Right lung (tissue), 2 donors: ENCODE measurements at regions not wholly inside any gene's neighbourhood (a gene's known extent, or its start where the extent isn't known, plus 50 kb on each side); places are given as distances from the start of the nearest gene placed in this dataset.

ENCODE experiments used
- DNase-seq, 2 donors: peaks; one replicate each; pipeline ENCODE4 v3.0.0-alpha.2; 2013

DNA sequence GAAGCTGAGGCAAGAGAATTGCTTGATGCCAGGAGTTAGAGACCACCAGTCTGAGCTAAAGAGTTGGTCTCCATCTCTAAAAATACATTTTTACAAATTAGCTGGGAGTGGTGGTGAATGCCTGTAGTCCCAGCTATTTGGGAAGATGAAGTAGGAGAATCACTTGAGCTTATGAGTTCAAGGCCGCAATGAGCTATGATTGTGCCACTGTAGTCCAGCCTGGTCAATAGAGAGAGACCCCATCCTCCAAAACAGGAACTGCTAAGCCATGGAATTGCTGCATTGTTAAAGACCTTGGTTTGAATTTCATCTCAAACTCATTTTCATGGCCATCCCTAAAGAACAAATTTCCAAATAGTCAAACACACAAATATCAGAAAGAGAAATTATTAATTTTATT lies 113.9 kb upstream of the AGTR1 start:
- DNase-seq, result no peak

GRCh38 chr3:148584438-148584837 lies 113.3 kb upstream of the AGTR1 start:
- no peak for DNase-seq

DNA sequence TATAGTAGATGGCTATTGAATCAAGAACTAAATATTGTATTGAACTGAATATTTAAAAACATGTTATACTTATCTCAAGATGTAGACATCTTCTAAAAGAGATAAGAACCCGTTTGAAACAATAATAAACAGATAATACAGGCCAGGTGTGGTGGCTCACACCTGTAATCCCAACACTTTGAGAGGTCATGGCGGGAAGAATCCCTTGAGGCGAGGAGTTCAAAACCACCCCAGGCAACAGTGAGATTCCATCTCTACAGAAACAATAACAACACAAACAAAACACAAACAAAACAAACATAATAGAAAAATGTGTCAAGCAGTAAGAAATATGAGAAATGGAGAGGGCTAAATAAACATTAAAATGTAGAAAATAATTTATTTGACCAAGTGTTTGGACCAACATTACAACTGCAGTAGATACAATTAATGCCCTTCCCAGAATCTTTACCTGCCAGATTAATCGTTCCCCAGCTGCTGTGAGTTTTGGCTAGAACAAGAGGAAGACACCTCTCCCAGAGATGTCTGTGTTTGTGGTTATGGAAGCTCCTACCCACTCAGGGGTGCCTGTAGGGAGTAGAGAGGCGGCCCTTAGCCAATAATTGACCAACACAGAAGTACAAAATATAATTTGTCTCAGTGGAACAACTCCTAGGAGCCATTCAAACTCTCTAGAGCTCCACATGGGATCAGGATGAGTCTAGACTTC lies 111.9 kb upstream of the AGTR1 start:
- no peak for DNase-seq

GRCh38 chr3:148588291-148588690 lies 109.4 kb upstream of the AGTR1 start:
- DNase-seq, result no peak

DNA sequence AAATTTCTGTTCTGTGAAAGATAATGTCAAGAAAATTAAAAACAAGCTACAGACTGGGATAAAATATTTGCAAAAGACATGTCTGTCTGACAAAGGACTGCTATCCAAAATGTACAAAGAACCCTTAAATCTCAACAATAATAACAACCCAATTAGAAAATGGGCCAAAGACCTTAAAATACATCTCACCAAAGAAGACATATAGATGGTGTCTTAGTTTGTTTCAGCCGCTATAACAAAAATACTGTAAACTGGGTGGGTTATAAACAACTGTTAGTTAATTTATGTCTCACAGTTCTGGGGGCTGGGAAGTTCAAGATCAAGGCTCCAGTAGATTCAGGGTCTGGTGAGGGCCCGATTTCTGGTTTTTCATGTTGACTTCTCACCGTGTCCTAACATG lies 106.2 kb upstream of the AGTR1 start:
- DNase-seq, result no peak

GRCh38 chr3:148598619-148599018 lies 99.1 kb upstream of the AGTR1 start:
- DNase-seq, result no peak

DNA sequence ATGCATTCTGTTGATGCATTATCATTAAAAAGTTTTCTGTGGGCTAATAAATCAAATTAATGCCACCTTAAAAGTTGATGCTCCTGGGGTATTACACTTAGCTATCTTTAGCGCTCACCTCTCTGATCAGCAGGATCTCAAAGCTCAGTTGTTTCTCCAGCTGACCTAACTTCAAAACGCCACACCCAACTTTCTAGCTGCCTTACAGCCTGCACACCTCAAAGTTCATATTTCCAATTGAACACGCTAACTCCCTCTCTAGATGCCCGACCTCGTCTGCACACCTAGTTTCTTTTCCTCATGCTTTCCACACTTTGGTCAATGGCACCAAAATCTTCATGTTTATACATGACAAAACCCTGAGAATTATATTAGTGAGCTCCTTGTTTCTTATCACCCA lies 98.2 kb upstream of the AGTR1 start:
- no peak for DNase-seq

GRCh38 chr3:148600440-148600839 lies 97.3 kb upstream of the AGTR1 start:
- no peak for DNase-seq

DNA sequence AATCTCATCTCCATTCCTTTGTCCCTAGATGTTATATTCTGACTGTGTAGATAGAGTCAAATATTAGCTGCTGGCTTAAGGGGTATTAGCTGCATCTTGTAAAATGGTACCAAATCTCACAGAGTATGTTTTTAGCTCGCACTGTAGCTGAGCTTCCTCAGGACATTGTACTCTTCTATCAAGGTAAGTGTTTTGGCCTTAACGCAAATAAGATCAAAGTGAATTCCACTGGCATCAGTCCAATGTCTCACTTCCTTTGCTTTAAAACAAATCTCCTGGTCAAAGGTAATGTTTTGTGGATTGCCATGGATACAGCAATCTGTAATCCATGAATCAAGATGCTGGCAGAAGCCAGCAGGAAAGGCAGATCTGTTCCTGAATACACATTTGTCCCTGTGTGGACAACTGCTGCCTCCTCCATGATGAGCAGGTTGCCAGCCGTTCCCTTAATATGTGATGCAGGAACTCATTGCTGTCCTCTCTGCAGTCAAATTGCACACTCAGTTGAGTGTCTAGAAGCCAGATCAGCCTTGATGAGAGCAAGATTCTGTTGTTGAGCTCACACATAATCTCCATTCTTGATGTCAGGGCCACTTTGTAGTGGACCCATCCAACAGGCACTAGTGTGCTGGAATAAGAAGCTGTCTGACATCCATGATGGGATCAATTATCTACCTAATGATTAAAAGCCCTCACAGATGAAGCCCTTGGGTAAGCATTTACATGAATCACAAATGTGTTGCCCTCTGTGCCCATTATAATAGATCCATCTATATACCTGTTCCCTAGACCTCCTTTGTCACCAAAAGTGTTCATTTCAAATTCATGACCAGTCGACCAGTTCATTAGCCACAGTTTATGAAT lies 96.6 kb upstream of the AGTR1 start:
- no peak for DNase-seq

DNA sequence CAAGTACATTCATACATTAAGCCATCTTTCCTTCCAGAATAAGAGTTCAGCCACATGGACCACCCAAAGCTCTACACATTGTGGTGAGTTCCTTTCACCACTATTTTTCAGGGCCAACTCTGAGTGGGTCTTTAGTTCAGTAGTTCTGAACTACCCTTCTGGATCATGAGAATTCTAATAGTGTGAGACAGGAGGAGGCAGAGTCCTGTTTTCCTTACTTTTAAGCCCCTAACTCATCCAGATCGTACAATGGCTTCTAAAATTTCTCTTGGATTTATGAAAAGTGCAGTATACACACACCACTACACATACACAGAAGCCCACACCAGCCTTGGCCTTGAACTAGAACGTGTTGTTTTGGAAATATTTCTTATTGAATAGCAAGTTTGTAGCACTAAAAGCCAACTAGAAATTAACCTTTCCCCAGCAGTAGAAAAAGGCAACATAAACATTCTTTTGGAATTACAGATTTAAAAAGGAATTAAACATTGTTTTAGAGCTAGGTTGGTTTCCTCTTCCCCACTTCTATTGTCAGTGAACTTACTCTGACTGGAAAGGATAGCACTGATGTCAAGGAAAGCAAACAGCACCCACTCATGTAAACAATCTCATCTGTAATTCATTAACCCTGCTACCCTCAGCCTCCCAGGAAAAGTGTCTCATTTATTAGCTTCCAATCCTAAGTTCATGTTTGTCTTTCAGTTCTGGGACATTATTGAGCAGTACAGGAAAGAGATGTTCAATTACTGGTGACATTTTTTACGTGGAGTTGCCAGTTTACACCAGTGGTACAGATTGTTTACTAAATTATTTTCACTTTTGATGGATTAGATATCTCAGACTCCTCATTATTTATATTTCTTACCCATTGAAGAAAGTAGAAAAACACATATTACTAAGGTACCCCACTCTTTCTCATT lies 95.7 kb upstream of the AGTR1 start:
- DNase-seq, result no peak

GRCh38 chr3:148604270-148605085 lies 93.2 kb upstream of the AGTR1 start:
- DNase-seq, result no peak

GRCh38 chr3:148605521-148605920 lies 92.2 kb upstream of the AGTR1 start:
- no peak for DNase-seq

DNA sequence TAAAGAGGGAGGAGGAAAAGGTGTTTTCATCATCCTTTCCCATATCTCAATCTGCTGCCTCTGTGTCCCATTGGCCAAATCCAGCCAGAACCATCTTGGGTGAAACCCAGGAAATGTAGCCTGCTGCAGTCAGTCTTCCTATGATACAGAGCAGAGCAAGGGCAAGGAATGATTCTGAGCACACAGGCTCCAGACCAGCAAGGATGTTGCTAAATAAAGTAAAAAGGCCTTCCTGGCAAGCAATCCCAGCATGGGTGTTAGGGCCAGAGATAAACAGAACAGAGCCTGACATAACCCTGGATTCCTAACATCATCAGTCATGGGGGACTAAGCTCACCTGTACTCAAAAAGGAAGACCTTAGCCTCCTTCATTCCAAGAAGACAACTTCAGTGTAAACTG lies 90.7 kb upstream of the AGTR1 start:
- DNase-seq, result no peak

GRCh38 chr3:148607491-148607890 lies 90.2 kb upstream of the AGTR1 start:
- DNase-seq, result peak in 1 of 2 donors; percentile 23

DNA sequence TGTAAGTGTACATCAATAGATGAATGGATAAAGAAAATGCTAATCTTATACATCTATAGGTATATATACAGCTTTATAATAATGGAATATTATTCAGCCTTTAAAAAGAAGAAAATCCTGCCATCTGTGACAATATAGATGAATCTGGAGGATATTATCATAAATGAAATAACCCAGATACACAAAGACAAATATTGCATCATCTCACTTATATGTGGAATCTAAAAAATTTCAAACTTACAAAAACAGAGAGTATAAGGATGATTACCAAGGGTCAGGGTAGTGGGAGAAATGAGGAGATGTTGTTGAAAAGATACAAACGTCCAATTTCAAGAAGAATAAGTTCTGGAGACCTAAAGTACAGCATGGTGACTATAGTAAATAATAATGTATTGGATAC lies 85.4 kb upstream of the AGTR1 start:
- no peak for DNase-seq

GRCh38 chr3:148615382-148615781 lies 82.3 kb upstream of the AGTR1 start:
- DNase-seq, result no peak

GRCh38 chr3:148625095-148625736 lies 72.5 kb upstream of the AGTR1 start:
- no peak for DNase-seq

GRCh38 chr3:148625991-148626390 lies 71.7 kb upstream of the AGTR1 start:
- no peak for DNase-seq

DNA sequence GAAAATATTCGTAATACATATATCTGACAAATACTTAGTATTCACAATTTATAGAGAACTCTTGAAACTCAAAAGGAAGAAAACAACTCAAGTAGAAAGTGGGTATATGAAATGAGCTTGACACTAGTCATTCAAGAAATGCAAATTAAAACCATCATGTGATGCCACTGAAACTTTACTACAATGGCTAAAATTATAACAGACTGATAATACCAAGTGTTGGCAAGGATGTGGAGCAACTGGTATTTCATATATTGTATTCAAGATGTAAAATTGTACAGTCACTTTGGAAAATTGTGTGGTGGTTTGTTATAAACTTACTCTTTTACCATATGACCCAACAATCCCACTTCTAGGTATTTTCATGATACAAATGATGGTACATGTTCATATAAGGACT lies 68.7 kb upstream of the AGTR1 start:
- DNase-seq, result no peak

GRCh38 chr3:148631124-148631903 lies 66.4 kb upstream of the AGTR1 start:
- no peak for DNase-seq
